Activated CD8-positive, alpha-beta memory T cell treated with anti-CD3 and anti-CD28 coated beads, Interleukin-2, amount 10 ng/mL, durations not matched to agents 7 days and 5 days (primary cell): ENCODE measurements at regions not wholly inside any gene's neighbourhood (a gene's known extent, or its start where the extent isn't known, plus 50 kb on each side); places are given as distances from the start of the nearest gene placed in this dataset.
"Not testable (repeated sequence)": the region's sequence is repeated elsewhere in the genome, so short reads cannot be mapped to it uniquely, and the experiment has no call there.

Experiments
- ATAC-seq: fragments of 150-1000 bp; cut with Tn5 transposase; one replicate; pipeline ENCODE4 v1.10.0; 2021; ENCODE audit warnings: moderate library complexity
- CTCF ChIA-PET: fragments of 350-600 bp; sonication (Branson Sonifier 250); formaldehyde crosslinking; loops from one replicate; lab custom pipeline; 2021; ENCODE audit warnings: antibody characterized with exemption; lab: Charles Lee
- DNase-seq: peaks from one replicate; pipeline ENCODE4 v3.0.0-alpha.2; 2020
- H3K27ac Mint-ChIP-seq: one replicate; pipeline ENCODE4 v1.8.0; 2021; ENCODE audit warnings: mild to moderate bottlenecking, mixed read lengths
- H3K27me3 Mint-ChIP-seq: one replicate; pipeline ENCODE4 v1.8.0; 2021; ENCODE audit warnings: mixed read lengths
- H3K36me3 Mint-ChIP-seq: one replicate; pipeline ENCODE4 v1.8.0; 2021; ENCODE audit warnings: mild to moderate bottlenecking, mixed read lengths
- H3K4me1 Mint-ChIP-seq: one replicate; pipeline ENCODE4 v1.8.0; 2021; ENCODE audit warnings: mixed read lengths
- H3K4me3 Mint-ChIP-seq: one replicate; pipeline ENCODE4 v1.8.0; 2021; ENCODE audit warnings: mild to moderate bottlenecking, moderate library complexity, mixed read lengths
- H3K9me3 Mint-ChIP-seq: one replicate; pipeline ENCODE4 v1.8.0; 2022; ENCODE audit warnings: low read depth, mixed read lengths

- DNase-seq (no peak), ATAC-seq (no peak)
- Mint-ChIP-seq H3K4me1 (no peaks in the 10 kb centered on the region), H3K36me3 (no peaks in the 10 kb centered on the region), H3K9me3 (peaks cover 8% of the 10 kb centered on the region), H3K27me3 (no peaks in the 10 kb centered on the region), H3K4me3 (no peak overlapping the region), H3K27ac (no peak overlapping the region)
- CTCF ChIA-PET: interaction anchor here (0.6 kb wide), 1 partner anchor 233 kb away, joined by 3 read pairs; no protein-coding TSS in a partner anchor
Measured at GRCh38 chr18:8928847-8929780, 173.4 kb upstream of the NDUFV2 start.

- Mint-ChIP-seq H3K9me3 (peaks cover 6% of the 10 kb centered on the region), H3K27me3 (no peaks in the 10 kb centered on the region), H3K4me1 (no peaks in the 10 kb centered on the region), H3K36me3 (no peaks in the 10 kb centered on the region), H3K4me3 (no peak overlapping the region), H3K27ac (no peak overlapping the region)
- ATAC-seq (no peak), DNase-seq (no peak)
- CTCF ChIA-PET: no interaction called here
Measured at GRCh38 chr18:8930990-8931616, 171.4 kb upstream of the NDUFV2 start.

- H3K36me3 Mint-ChIP-seq: no peaks in the 10 kb centered on the region
- no peak overlapping the region for H3K27ac Mint-ChIP-seq
- peaks cover 2% of the 10 kb centered on the region for H3K9me3 Mint-ChIP-seq
- CTCF ChIA-PET: no interaction called here
- no peaks in the 10 kb centered on the region for H3K4me1 Mint-ChIP-seq
- DNase-seq (no peak), ATAC-seq (no peak)
- H3K27me3 Mint-ChIP-seq: no peaks in the 10 kb centered on the region
- H3K4me3 Mint-ChIP-seq: no peak overlapping the region
Measured at GRCh38 chr18:8932866-8933265, 169.6 kb upstream of the NDUFV2 start.

- H3K9me3 Mint-ChIP-seq: peaks cover 2% of the 10 kb centered on the region
- ATAC-seq (no peak), DNase-seq (no peak)
- CTCF ChIA-PET: no interaction called here
- no peak overlapping the region for H3K27ac Mint-ChIP-seq
- no peaks in the 10 kb centered on the region for H3K27me3 Mint-ChIP-seq
- H3K4me3 Mint-ChIP-seq: no peak overlapping the region
- no peaks in the 10 kb centered on the region for H3K36me3 Mint-ChIP-seq
- no peaks in the 10 kb centered on the region for H3K4me1 Mint-ChIP-seq
Measured at GRCh38 chr18:8933714-8934284, 168.7 kb upstream of the NDUFV2 start.

GRCh38 chr18:8935346-8935745, 167.2 kb upstream of the NDUFV2 start:
- H3K27ac Mint-ChIP-seq, ATAC-seq, H3K27me3 Mint-ChIP-seq, DNase-seq, H3K4me3 Mint-ChIP-seq, H3K36me3 Mint-ChIP-seq, H3K4me1 Mint-ChIP-seq, CTCF ChIA-PET, H3K9me3 Mint-ChIP-seq: not testable (repeated sequence)

GRCh38 chr18:8936619-8937018, 165.9 kb upstream of the NDUFV2 start:
- DNase-seq (no peak), ATAC-seq (no peak)
- no peaks in the 10 kb centered on the region for H3K36me3 Mint-ChIP-seq
- no peak overlapping the region for H3K4me3 Mint-ChIP-seq
- no peaks in the 10 kb centered on the region for H3K9me3 Mint-ChIP-seq
- no peaks in the 10 kb centered on the region for H3K27me3 Mint-ChIP-seq
- CTCF ChIA-PET: no interaction called here
- no peak overlapping the region for H3K27ac Mint-ChIP-seq
- no peaks in the 10 kb centered on the region for H3K4me1 Mint-ChIP-seq

- H3K27ac Mint-ChIP-seq: no peak overlapping the region
- H3K36me3 Mint-ChIP-seq: no peaks in the 10 kb centered on the region
- no peaks in the 10 kb centered on the region for H3K4me1 Mint-ChIP-seq
- H3K27me3 Mint-ChIP-seq: no peaks in the 10 kb centered on the region
- no peak overlapping the region for H3K4me3 Mint-ChIP-seq
- no peak for ATAC-seq
- H3K9me3 Mint-ChIP-seq: no peaks in the 10 kb centered on the region
- CTCF ChIA-PET: no interaction called here
- no peak for DNase-seq
Measured at GRCh38 chr18:8937160-8938094, 165.1 kb upstream of the NDUFV2 start.

- H3K36me3 Mint-ChIP-seq: no peaks in the 10 kb centered on the region
- CTCF ChIA-PET: no interaction called here
- DNase-seq (no peak), ATAC-seq (no peak)
- H3K4me1 Mint-ChIP-seq: no peaks in the 10 kb centered on the region
- H3K9me3 Mint-ChIP-seq: no peaks in the 10 kb centered on the region
- H3K4me3 Mint-ChIP-seq: no peak overlapping the region
- H3K27ac Mint-ChIP-seq: no peak overlapping the region
- no peaks in the 10 kb centered on the region for H3K27me3 Mint-ChIP-seq
Measured at GRCh38 chr18:8938817-8939216, 163.7 kb upstream of the NDUFV2 start.

- no peak overlapping the region for H3K27ac Mint-ChIP-seq
- no peak overlapping the region for H3K4me3 Mint-ChIP-seq
- ATAC-seq (no peak), DNase-seq (no peak)
- no peaks in the 10 kb centered on the region for H3K27me3 Mint-ChIP-seq
- no peaks in the 10 kb centered on the region for H3K36me3 Mint-ChIP-seq
- H3K4me1 Mint-ChIP-seq: no peaks in the 10 kb centered on the region
- H3K9me3 Mint-ChIP-seq: no peaks in the 10 kb centered on the region
- CTCF ChIA-PET: no interaction called here
Measured at GRCh38 chr18:8942021-8942908, 160.2 kb upstream of the NDUFV2 start.

GRCh38 chr18:8942909-8943545, 159.5 kb upstream of the NDUFV2 start:
- no peak overlapping the region for H3K4me3 Mint-ChIP-seq
- H3K27me3 Mint-ChIP-seq: no peaks in the 10 kb centered on the region
- ATAC-seq (no peak), DNase-seq (no peak)
- H3K4me1 Mint-ChIP-seq: no peaks in the 10 kb centered on the region
- no peak overlapping the region for H3K27ac Mint-ChIP-seq
- H3K36me3 Mint-ChIP-seq: no peaks in the 10 kb centered on the region
- CTCF ChIA-PET: no interaction called here
- H3K9me3 Mint-ChIP-seq: no peaks in the 10 kb centered on the region

- CTCF ChIA-PET: no interaction called here
- H3K4me3 Mint-ChIP-seq: no peak overlapping the region
- no peak overlapping the region for H3K27ac Mint-ChIP-seq
- H3K4me1 Mint-ChIP-seq: no peaks in the 10 kb centered on the region
- DNase-seq (no peak), ATAC-seq (no peak)
- H3K9me3 Mint-ChIP-seq: no peaks in the 10 kb centered on the region
- no peaks in the 10 kb centered on the region for H3K36me3 Mint-ChIP-seq
- H3K27me3 Mint-ChIP-seq: no peaks in the 10 kb centered on the region
Measured at GRCh38 chr18:8943900-8944870, 158.3 kb upstream of the NDUFV2 start.
